ENCODE measurements at regions not wholly inside any gene's neighbourhood (a gene's known extent, or its start where the extent isn't known, plus 50 kb on each side); places are given as distances from the start of the nearest gene placed in this dataset.

- TF ChIP-seq ZBTB40 (IDR thresholded peaks at IDR 0.05; ENCODE audit: borderline replicate concordance) (no peak), CBX3 (IDR thresholded peaks at IDR 0.05; ENCODE audit: borderline replicate concordance, low read depth) (no peak), PAX8 (IDR thresholded peaks at IDR 0.05) (no peak)
Observed at GRCh38 chr2:3130444-3130843, 247.2 kb downstream of the EIPR1 start (continued).

GRCh38 chr2:3129867-3130266 is 247.8 kb downstream of the EIPR1 start:
- ChIA-PET CTCF (interaction anchor here (0.6 kb wide), 1 partner anchor 331 kb away, joined by 3 read pairs; no protein-coding TSS in a partner anchor), SMC1A (ENCODE audit: uncharacterized antibody, unreplicated experiment) (interaction anchor here (0.6 to 0.7 kb wide), 2 partner anchors 15 to 60 kb away, joined by 3 read pairs; no protein-coding TSS in a partner anchor), RAD21 (ENCODE audit: unreplicated experiment) (no interaction called here), POLR2A (no interaction called here)
- H3K79me2 ChIP-seq (ENCODE audit: control insufficient read depth, insufficient read depth, low read length): no peaks in the 10 kb centered on the region
- DNase-seq (ENCODE audit: low read depth, low spot score) (no peak), FAIRE-seq (no peak), ATAC-seq (peak; percentile 59)
- no peak overlapping the region for H3K27ac ChIP-seq (ENCODE audit: control insufficient read depth, insufficient read depth)
- in situ Hi-C loops (cut with MboI): no loop called here
- BruUV-seq (replicated peaks): no TSS peak
- no peak overlapping the region for H2AFZ ChIP-seq (ENCODE audit: control insufficient read depth, low read depth, low read length)
- 23% methylated on average over 6 of the region's 6 CpGs for WGBS (ENCODE audit: insufficient coverage, insufficient replicate concordance, low lambda C conversion rate, missing lambda C conversion rate)
- no peaks in the 10 kb centered on the region for H3K27me3 ChIP-seq (replicated peaks in 1 of 2; ENCODE audit: control insufficient read depth in 2 of 2, insufficient read depth in 2 of 2, low read length in 1 of 2)
- no peaks in the 10 kb centered on the region for H3K9me3 ChIP-seq (replicated peaks; ENCODE audit: control insufficient read depth, insufficient read depth, low read length)
- no peaks in the 10 kb centered on the region for H4K20me1 ChIP-seq (ENCODE audit: control insufficient read depth, insufficient read depth)
- no peaks in the 10 kb centered on the region for H3K4me1 ChIP-seq (ENCODE audit: control insufficient read depth, insufficient read depth, low read length)
- intact Hi-C loops (cut with micrococcal nuclease; ENCODE audit: unreplicated experiment): no loop called here
- TF ChIP-seq ZNF384 (IDR thresholded peaks at IDR 0.05; ENCODE audit: borderline replicate concordance, low read depth, low read length): peak; percentile 70
- no peak for TF ChIP-seq SIN3A (IDR thresholded peaks at IDR 0.05; ENCODE audit: low read depth, low read length)
- TF ChIP-seq BHLHE40 (IDR thresholded peaks at IDR 0.05; ENCODE audit: borderline replicate concordance in 1 of 2, low read depth in 2 of 2, low read length in 1 of 2): 0 out of 4 replicates have a peak, but pooled peaks of 1 of the 2 experiments have one; percentile 16
- TF ChIP-seq FOS (IDR thresholded peaks at IDR 0.05; ENCODE audit: borderline replicate concordance, extremely low read depth, insufficient read length): no peak
- no peak for TF ChIP-seq EED (IDR thresholded peaks at IDR 0.05; ENCODE audit: low read depth)
- no peak overlapping the region for H3K4me3 ChIP-seq
- H3K9ac ChIP-seq (ENCODE audit: control insufficient read depth, insufficient read depth, low read length): no peak overlapping the region
- H3K36me3 ChIP-seq (ENCODE audit: control insufficient read depth in 2 of 2, insufficient read depth in 2 of 2, low read length in 1 of 2): no peaks in the 10 kb centered on the region
- no peak overlapping the region for H3K4me2 ChIP-seq (ENCODE audit: control insufficient read depth, insufficient read depth)

Data from GM12878 (cell line).